Upper lobe of left lung (tissue), 6 donors: ENCODE measurements at regions not wholly inside any gene's neighbourhood (a gene's known extent, or its start where the extent isn't known, plus 50 kb on each side); places are given as distances from the start of the nearest gene placed in this dataset.

ENCODE experiments used
- ATAC-seq, 2 donors: fragments of 200-7000 bp; cut with Tn5 transposase; one replicate each; pipeline ENCODE4 v1.9.1; 2022; ENCODE audit warnings: mild to moderate bottlenecking in 2 of 2, moderate library complexity in 2 of 2; ENCODE audit not compliant: low FRiP score in 2 of 2
- DNase-seq, 2 donors: peaks; one replicate each; pipeline ENCODE4 v3.0.0-alpha.2; 2019 to 2020
- H3K27ac ChIP-seq, 4 donors: fragments of 200-600 bp; sonication (generic); one replicate each; pipeline ENCODE4 v1.5.1; 2016 to 2019
- H3K27me3 ChIP-seq, 4 donors: fragments of 200-600 bp; sonication (generic); one replicate each; pipeline ENCODE4 v1.5.1; 2017 to 2019
- H3K36me3 ChIP-seq, 4 donors: fragments of 200-600 bp; sonication (generic); one replicate each; pipeline ENCODE4 v1.5.1; 2016 to 2019
- H3K4me1 ChIP-seq, 4 donors: fragments of 200-600 bp; sonication (generic); one replicate each; pipeline ENCODE4 v1.5.1; 2018 to 2019
- H3K4me3 ChIP-seq, 4 donors: fragments of 200-600 bp; sonication (generic); one replicate each; pipeline ENCODE4 v1.5.1; 2017 to 2019; ENCODE audit warnings: mild to moderate bottlenecking in 2 of 4, moderate library complexity in 1 of 4
- H3K9me3 ChIP-seq, 4 donors: fragments of 200-600 bp; sonication (generic); one replicate each; pipeline ENCODE4 v1.5.1; 2018 to 2019
- EP300 ChIP-seq, 4 donors: sonication (generic); formaldehyde crosslinking; IDR thresholded peaks; one replicate each; pipeline ENCODE4 v1.5.1; 2017; ENCODE audit warnings: antibody characterized with exemption in 4 of 4, control low read depth in 2 of 4
- POLR2A ChIP-seq, 4 donors: fragments of 450-650 bp; IDR thresholded peaks; one replicate each; pipeline ENCODE4 v1.5.1; 2016 to 2017; ENCODE audit warnings: antibody characterized with exemption in 4 of 4, mild to moderate bottlenecking in 2 of 4
- POLR2AphosphoS5 ChIP-seq, 2 donors: sonication (generic); formaldehyde crosslinking; IDR thresholded peaks; one replicate each; pipeline ENCODE4 v1.5.1; 2017; ENCODE audit warnings: antibody characterized with exemption in 2 of 2
- WGBS, 2 donors: methylation state at CpG; one replicate each; pipeline ENCODE4 v1.1.5; 2017 to 2018; 5-methylcytosine and 5-hydroxymethylcytosine counted together
- TF ChIP-seq, protein P1 (sequence below), 6 experiments: fragments of 450-650 bp in 4 of 6; fragments of 200-600 bp in 2 of 6; sonication (generic) in 2 of 6; IDR thresholded peaks; one replicate each; pipeline ENCODE4 v1.5.1; 2016 to 2019; ENCODE audit warnings: antibody characterized with exemption in 6 of 6
- donor health status: DM: no; HTN: no; CAD: no; lungs with moderate emphysema.
- donor health status: DM: no; HTN: yes; CAD: no; lungs with severe emphysema.

DNA sequence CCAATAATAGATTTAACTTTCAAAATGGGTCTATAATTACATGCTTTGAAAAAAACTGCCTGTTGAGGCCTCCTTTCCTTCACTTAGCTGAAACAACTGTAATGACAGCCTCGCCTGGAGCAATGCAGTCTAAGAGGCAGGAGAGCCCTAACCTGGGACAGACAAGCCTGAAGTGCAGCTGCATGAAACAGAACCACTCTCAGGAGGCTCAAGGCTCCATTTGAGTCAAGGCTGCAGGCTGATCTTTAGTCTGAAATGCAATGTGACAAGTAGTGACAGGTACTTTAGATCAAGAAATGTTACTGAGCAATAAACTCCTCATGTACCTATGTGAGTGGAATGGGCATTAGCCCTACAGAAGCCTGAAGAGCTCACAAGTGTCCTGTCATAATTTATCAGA lies 414.0 kb upstream of the LUZP2 start:
- H3K36me3 ChIP-seq: no peaks in the 10 kb centered on the region
- no peaks in the 10 kb centered on the region for H3K4me1 ChIP-seq
- H3K27ac ChIP-seq: no peak overlapping the region
- no peaks in the 10 kb centered on the region for H3K27me3 ChIP-seq
- ATAC-seq (no peak), DNase-seq (no peak)
- 64 to 94% methylated on average over 1 of the region's 1 CpG for WGBS, 2 donors
- no peak overlapping the region for H3K4me3 ChIP-seq
- TF ChIP-seq, protein P1, sequence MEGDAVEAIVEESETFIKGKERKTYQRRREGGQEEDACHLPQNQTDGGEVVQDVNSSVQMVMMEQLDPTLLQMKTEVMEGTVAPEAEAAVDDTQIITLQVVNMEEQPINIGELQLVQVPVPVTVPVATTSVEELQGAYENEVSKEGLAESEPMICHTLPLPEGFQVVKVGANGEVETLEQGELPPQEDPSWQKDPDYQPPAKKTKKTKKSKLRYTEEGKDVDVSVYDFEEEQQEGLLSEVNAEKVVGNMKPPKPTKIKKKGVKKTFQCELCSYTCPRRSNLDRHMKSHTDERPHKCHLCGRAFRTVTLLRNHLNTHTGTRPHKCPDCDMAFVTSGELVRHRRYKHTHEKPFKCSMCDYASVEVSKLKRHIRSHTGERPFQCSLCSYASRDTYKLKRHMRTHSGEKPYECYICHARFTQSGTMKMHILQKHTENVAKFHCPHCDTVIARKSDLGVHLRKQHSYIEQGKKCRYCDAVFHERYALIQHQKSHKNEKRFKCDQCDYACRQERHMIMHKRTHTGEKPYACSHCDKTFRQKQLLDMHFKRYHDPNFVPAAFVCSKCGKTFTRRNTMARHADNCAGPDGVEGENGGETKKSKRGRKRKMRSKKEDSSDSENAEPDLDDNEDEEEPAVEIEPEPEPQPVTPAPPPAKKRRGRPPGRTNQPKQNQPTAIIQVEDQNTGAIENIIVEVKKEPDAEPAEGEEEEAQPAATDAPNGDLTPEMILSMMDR (IDR thresholded peaks at IDR 0.05): no peak
- no peaks in the 10 kb centered on the region for H3K9me3 ChIP-seq

DNA sequence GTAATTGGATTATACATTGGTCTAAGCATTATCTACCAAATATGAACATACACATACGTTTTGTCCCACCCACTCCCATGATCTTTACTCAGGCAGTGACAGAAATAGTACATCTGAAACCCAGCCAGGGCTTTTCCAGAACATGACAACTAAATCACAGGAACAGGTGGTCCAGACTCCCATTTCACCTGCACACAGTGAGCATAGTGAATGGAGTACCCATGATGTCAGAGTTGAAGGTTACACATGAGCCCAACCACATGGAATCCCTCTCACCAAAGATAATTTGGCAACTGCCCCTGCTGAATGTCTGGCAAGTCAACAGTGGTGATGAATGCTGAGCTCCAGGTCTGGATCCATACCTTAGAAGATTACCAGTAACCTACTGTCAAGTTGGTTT lies 411.9 kb upstream of the LUZP2 start:
- TF ChIP-seq POLR2A (IDR thresholded peaks at IDR 0.05) (no peak), POLR2AphosphoS5 (IDR thresholded peaks at IDR 0.05) (no peak), EP300 (IDR thresholded peaks at IDR 0.05) (no peak)
- TF ChIP-seq, protein P1 (IDR thresholded peaks at IDR 0.05): no peak
- DNase-seq (no peak), ATAC-seq (no peak)
- H3K4me3 ChIP-seq: no peak overlapping the region
- no peaks in the 10 kb centered on the region for H3K4me1 ChIP-seq
- WGBS, 2 donors: 50 to 61% methylated on average over 1 of the region's 1 CpG
- no peaks in the 10 kb centered on the region for H3K9me3 ChIP-seq
- no peak overlapping the region for H3K27ac ChIP-seq
- no peaks in the 10 kb centered on the region for H3K27me3 ChIP-seq
- H3K36me3 ChIP-seq: no peaks in the 10 kb centered on the region

DNA sequence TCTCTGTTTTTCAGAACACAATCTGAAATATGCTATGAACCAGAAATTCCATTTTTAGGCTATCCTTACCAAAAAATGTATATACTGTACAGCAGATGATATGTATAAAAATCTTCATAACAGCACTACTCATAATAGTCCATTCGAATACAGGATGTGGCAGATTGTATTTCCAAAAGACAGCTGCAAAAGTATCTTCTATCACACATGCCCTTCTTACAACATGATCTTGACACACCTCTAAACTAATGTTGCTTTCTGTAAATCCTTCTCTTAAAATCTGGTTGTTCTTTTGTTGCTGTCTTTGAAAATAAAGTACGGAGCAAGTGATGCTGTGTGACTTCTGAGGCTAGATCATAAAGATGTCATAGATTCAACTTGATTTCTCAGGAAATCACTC lies 409.9 kb upstream of the LUZP2 start:
- H3K36me3 ChIP-seq: no peaks in the 10 kb centered on the region
- H3K4me1 ChIP-seq: no peaks in the 10 kb centered on the region
- 83 to 92% methylated on average over 2 of the region's 2 CpGs for WGBS, 2 donors
- no peak overlapping the region for H3K27ac ChIP-seq
- no peaks in the 10 kb centered on the region for H3K9me3 ChIP-seq
- no peak overlapping the region for H3K4me3 ChIP-seq
- DNase-seq: no peak
- ATAC-seq: no peak
- no peaks in the 10 kb centered on the region for H3K27me3 ChIP-seq
- TF ChIP-seq POLR2AphosphoS5 (IDR thresholded peaks at IDR 0.05) (no peak), POLR2A (IDR thresholded peaks at IDR 0.05) (no peak), EP300 (IDR thresholded peaks at IDR 0.05) (no peak)
- TF ChIP-seq, protein P1 (IDR thresholded peaks at IDR 0.05): no peak

DNA sequence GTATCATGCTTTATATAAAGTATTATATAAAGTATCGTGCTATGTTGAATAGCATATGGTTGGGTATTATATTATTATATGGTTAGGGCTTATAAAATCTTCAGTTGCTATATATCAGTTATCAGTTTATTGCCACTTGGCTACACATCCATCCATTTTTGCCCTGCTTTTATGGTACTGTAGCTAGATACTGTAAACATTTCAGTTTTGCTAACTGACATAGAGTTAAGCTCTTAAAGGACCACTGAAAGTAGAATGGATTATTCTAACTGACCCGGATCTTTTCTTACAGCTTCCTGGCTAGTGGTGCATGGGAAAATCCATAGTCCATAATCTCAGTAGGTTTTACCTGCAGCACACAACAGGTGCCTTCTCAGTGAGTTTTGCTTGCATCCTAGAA lies 405.3 kb upstream of the LUZP2 start:
- ATAC-seq: no peak
- Histone ChIP-seq H3K27me3 (no peaks in the 10 kb centered on the region), H3K4me1 (no peaks in the 10 kb centered on the region), H3K4me3 (no peak overlapping the region), H3K27ac (no peak overlapping the region), H3K9me3 (no peaks in the 10 kb centered on the region), H3K36me3 (no peaks in the 10 kb centered on the region)
- DNase-seq: no peak
- 89 to 91% methylated on average over 2 of the region's 2 CpGs for WGBS, 2 donors
- TF ChIP-seq POLR2AphosphoS5 (IDR thresholded peaks at IDR 0.05) (no peak), POLR2A (IDR thresholded peaks at IDR 0.05) (no peak), EP300 (IDR thresholded peaks at IDR 0.05) (no peak)
- TF ChIP-seq, protein P1 (IDR thresholded peaks at IDR 0.05): no peak

DNA sequence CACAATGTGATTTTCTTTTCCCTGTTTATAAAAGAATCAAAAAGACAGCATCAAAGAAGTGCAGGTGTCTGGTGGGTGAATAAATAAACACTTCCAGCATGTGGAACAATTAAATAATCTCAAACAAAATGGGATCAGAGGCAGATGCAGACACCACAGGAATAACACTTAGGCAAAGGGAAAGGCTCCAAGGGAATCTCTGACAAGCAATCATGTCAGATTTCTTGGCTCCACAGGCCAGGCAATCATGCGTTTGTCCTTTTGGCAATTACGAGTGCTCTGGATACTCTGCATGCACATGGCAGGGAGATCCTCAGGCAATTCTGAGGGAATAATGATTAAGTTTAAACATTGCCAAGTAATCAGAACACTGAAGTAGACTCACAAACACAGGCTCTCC lies 403.5 kb upstream of the LUZP2 start:
- no peak for DNase-seq
- Histone ChIP-seq H3K9me3 (no peaks in the 10 kb centered on the region), H3K4me1 (no peaks in the 10 kb centered on the region), H3K27me3 (no peaks in the 10 kb centered on the region), H3K27ac (no peak overlapping the region), H3K4me3 (no peak overlapping the region), H3K36me3 (no peaks in the 10 kb centered on the region)
- ATAC-seq: no peak
- 18 to 43% methylated on average over 2 of the region's 2 CpGs for WGBS, 2 donors
- TF ChIP-seq, protein P1 (IDR thresholded peaks at IDR 0.05): no peak
- no peak for TF ChIP-seq EP300 (IDR thresholded peaks at IDR 0.05)
